GM12878 (cell line): ENCODE measurements at regions not wholly inside any gene's neighbourhood (a gene's known extent, or its start where the extent isn't known, plus 50 kb on each side); places are given as distances from the start of the nearest gene placed in this dataset.

Source experiments
- KAT2A ChIP-seq: conservative IDR thresholded peaks from 2 replicates; pipeline ENCODE4 v1.6.1; 2011; ENCODE audit warnings: low read depth, low read length; ENCODE audit not compliant: control insufficient read depth
- NBN ChIP-seq: fragments of 450-650 bp; IDR thresholded peaks from 2 replicates; pipeline ENCODE4 v1.6.1; 2016
- TF ChIP-seq, protein P1 (sequence below): fragments of 450-650 bp; IDR thresholded peaks from 2 replicates; pipeline ENCODE4 v1.6.1; 2018; ENCODE audit warnings: mild to moderate bottlenecking, low read depth, moderate library complexity; ENCODE audit not compliant: partially characterized antibody
- TF ChIP-seq, protein P2 (sequence below): fragments of 450-650 bp; IDR thresholded peaks from 2 replicates; pipeline ENCODE4 v1.6.1; 2017; ENCODE audit warnings: borderline replicate concordance
- TF ChIP-seq, protein P3 (sequence below): fragments of 450-650 bp; IDR thresholded peaks from 2 replicates; pipeline ENCODE4 v1.6.1; 2017; ENCODE audit warnings: low read depth, mild to moderate bottlenecking, moderate library complexity
- TF ChIP-seq, protein P4 (sequence below): fragments of 150-350 bp; IDR thresholded peaks from 2 replicates; pipeline ENCODE4 v1.6.1; 2014; ENCODE audit warnings: mild to moderate bottlenecking, low read depth, low read length

DNA sequence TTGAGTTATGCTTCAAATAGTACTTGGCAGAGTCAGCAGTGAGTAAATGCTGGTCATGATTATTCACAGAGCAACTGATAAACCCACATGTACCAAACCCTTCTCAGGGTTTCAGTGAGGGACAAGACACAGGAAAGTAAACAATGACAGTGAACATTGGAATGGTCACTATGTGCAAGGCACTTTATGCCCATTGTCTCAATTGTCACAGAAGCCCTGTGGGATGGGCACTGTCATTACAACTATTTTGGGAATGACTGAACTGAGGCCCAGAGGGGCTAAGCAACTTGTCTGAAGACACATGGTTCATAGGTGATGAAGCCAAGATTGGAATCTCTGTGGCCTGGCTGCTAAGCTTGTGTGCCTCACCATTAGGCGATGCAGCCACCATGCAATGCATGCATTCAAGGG is 238.5 kb downstream of the RBM19 start (continued):
- TF ChIP-seq, protein P1, sequence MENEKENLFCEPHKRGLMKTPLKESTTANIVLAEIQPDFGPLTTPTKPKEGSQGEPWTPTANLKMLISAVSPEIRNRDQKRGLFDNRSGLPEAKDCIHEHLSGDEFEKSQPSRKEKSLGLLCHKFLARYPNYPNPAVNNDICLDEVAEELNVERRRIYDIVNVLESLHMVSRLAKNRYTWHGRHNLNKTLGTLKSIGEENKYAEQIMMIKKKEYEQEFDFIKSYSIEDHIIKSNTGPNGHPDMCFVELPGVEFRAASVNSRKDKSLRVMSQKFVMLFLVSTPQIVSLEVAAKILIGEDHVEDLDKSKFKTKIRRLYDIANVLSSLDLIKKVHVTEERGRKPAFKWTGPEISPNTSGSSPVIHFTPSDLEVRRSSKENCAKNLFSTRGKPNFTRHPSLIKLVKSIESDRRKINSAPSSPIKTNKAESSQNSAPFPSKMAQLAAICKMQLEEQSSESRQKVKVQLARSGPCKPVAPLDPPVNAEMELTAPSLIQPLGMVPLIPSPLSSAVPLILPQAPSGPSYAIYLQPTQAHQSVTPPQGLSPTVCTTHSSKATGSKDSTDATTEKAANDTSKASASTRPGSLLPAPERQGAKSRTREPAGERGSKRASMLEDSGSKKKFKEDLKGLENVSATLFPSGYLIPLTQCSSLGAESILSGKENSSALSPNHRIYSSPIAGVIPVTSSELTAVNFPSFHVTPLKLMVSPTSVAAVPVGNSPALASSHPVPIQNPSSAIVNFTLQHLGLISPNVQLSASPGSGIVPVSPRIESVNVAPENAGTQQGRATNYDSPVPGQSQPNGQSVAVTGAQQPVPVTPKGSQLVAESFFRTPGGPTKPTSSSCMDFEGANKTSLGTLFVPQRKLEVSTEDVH = no peak
- TF ChIP-seq, protein P2, sequence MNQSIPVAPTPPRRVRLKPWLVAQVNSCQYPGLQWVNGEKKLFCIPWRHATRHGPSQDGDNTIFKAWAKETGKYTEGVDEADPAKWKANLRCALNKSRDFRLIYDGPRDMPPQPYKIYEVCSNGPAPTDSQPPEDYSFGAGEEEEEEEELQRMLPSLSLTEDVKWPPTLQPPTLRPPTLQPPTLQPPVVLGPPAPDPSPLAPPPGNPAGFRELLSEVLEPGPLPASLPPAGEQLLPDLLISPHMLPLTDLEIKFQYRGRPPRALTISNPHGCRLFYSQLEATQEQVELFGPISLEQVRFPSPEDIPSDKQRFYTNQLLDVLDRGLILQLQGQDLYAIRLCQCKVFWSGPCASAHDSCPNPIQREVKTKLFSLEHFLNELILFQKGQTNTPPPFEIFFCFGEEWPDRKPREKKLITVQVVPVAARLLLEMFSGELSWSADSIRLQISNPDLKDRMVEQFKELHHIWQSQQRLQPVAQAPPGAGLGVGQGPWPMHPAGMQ = no peak
- TF ChIP-seq, protein P3, sequence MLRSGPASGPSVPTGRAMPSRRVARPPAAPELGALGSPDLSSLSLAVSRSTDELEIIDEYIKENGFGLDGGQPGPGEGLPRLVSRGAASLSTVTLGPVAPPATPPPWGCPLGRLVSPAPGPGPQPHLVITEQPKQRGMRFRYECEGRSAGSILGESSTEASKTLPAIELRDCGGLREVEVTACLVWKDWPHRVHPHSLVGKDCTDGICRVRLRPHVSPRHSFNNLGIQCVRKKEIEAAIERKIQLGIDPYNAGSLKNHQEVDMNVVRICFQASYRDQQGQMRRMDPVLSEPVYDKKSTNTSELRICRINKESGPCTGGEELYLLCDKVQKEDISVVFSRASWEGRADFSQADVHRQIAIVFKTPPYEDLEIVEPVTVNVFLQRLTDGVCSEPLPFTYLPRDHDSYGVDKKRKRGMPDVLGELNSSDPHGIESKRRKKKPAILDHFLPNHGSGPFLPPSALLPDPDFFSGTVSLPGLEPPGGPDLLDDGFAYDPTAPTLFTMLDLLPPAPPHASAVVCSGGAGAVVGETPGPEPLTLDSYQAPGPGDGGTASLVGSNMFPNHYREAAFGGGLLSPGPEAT = no peak
- TF ChIP-seq NBN = no peak
- TF ChIP-seq, protein P4, sequence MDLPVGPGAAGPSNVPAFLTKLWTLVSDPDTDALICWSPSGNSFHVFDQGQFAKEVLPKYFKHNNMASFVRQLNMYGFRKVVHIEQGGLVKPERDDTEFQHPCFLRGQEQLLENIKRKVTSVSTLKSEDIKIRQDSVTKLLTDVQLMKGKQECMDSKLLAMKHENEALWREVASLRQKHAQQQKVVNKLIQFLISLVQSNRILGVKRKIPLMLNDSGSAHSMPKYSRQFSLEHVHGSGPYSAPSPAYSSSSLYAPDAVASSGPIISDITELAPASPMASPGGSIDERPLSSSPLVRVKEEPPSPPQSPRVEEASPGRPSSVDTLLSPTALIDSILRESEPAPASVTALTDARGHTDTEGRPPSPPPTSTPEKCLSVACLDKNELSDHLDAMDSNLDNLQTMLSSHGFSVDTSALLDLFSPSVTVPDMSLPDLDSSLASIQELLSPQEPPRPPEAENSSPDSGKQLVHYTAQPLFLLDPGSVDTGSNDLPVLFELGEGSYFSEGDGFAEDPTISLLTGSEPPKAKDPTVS = no peak
- no peak for TF ChIP-seq KAT2A
